Activated naive CD4-positive, alpha-beta T cell treated with Interleukin-2 at 50 U/mL for 16 hours (primary cell): ENCODE measurements at regions not wholly inside any gene's neighbourhood (a gene's known extent, or its start where the extent isn't known, plus 50 kb on each side); places are given as distances from the start of the nearest gene placed in this dataset.

Experiments
- DNase-seq: peaks from one replicate; pipeline ENCODE4 v3.0.0-alpha.2; 2020

DNA sequence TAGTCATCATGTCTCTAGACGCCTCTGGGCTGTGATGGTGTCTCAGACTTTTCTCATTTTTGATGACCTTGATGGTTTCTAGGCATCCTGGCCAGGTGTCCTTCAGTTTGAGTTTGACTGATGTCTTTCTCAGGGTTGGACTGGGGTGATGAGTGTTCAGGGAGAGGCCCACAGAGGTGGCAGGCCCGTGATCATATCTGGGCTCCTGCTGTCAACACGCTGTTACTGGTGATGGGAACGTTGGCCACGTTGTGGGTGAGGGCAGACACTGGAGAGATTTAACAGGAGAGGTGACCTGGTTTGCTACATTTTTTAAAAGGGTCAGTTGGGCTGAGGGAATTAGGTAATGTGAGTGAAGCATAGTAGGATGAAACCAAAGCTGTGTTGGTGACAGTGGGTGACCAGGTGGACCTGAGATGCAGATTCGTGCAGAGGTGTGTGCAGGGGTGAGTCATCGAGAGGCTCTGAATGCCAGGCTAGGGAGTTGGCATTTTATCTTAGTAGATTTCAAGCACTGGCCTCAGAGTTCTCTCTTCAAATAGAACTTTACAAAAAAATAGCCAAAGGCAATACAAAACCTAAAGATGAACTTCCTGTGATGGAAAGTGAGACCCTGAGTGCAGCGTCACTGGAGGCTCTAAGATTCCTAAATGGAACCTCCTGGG lies 174.1 kb downstream of the CDH26 start:
- DNase-seq, result no peak

DNA sequence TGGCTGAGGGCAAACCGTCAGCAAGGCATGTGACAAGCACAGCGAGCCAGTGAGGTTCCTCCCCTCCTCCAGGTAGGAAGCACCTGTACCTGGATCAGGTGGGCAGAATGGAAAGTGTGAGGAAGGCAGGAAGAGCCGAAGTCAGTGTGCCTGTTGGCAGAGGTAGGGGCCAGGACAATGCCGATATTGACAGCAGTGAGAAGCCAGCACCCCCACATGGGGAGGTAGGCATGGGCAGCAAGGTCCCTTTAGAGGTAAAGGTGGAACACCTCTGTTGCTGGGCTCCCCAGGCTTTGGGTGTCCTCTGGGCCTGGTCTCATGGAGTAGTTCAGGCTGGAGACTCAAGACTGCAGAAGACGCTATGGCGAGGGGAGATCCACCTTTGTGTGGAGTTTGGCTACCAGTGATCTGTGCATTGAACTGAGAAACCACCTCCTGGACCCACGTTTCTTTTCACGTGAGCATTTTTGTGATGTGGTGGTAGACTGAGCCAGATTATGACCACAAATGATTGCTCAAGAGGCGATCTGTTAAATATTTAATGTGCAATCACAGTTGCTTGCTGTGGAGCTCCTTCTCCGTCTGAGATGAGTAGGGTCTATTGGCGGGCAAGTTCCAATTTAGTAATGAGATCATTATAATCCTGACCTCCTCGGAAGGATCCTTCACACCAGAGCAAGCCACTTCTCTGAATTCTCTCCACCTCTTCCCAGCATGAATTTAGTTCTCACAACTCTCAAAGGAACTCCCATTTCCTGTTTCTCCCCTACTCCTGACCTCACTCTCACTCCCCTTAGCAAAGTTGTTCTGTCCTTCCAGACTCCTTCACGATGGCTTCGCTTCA lies 174.8 kb downstream of the CDH26 start:
- no peak for DNase-seq

DNA sequence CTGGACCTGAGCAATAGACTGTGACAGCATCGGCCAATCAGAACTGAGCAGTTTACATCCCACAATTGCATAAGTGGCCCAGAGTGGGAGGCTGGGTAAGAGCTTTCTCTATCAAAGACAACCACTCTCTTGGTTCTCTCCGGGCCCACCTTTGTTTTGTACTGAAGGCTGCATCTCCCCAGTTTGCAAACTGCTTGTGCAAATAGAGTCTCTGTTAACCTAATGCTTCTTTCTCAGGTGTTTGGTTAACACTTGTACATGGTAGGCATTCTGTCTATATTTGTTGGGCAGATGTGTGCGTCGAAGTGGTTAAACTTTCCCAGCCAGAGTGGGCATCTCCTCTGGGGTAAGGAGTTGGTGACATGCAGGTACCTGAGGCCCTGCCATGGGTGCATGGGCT lies 177.1 kb downstream of the CDH26 start:
- no peak for DNase-seq

DNA sequence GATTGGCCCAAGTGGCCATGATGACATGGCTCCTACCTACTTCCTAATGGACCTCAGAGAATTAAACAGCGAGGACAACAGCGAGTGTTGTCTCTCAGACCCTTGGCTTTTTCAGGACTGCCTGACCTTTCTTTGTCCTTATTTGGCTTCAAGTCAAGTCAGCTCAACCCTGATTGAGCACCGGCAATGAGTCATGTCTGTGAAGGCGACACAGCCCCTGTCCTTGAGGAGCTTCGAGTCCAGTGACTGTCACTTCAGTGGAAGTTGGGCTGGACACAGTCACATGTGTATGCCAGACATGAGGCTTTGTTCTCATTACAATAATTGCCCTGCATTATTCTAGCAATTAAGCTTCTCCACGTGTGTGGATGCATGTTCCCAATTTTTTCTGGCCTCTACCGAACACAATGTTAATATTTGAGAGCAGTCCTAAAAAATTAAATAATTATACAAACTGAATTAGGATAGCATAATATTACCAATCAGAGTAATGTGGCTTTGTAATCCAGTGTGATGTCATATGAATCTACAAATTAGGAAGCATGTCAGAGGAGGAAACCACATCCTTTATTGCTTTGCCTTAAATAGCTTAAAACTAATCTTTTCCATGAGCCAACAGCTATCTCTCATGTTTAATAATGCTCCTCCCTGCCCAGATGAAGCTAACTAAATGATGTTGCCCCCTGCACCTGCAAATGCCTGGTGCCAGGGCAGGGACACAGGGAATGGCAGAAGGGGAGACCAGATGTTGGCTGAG lies 178.6 kb downstream of the CDH26 start:
- DNase-seq, result no peak

DNA sequence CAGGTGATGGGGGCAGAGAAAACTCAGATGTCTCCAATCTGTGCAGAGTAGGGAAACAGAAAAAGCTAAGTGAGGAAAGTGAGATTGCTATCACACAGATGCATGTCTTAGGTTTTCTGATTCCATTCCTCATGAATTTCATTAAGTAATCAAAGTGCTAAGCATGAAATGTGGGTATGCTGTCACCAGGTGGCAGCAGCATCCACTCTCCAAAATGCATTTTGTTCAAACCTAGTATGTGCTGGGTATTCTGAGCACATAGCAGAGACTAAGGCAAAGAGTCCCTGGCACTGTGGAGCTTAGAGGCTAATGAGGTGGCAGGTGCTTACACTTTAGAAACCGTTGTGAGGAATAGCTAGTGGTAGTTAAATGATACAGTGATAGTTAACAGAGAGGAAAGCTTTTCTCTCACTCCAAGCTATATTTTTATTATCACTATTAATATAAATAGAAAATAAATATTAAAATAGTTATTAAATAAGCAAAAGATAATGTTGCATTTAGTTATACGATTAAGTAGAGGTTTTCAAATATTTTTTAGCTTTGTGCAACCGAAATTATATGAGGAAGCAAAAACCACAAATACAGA lies 179.5 kb downstream of the CDH26 start:
- peak; percentile 29 for DNase-seq

DNA sequence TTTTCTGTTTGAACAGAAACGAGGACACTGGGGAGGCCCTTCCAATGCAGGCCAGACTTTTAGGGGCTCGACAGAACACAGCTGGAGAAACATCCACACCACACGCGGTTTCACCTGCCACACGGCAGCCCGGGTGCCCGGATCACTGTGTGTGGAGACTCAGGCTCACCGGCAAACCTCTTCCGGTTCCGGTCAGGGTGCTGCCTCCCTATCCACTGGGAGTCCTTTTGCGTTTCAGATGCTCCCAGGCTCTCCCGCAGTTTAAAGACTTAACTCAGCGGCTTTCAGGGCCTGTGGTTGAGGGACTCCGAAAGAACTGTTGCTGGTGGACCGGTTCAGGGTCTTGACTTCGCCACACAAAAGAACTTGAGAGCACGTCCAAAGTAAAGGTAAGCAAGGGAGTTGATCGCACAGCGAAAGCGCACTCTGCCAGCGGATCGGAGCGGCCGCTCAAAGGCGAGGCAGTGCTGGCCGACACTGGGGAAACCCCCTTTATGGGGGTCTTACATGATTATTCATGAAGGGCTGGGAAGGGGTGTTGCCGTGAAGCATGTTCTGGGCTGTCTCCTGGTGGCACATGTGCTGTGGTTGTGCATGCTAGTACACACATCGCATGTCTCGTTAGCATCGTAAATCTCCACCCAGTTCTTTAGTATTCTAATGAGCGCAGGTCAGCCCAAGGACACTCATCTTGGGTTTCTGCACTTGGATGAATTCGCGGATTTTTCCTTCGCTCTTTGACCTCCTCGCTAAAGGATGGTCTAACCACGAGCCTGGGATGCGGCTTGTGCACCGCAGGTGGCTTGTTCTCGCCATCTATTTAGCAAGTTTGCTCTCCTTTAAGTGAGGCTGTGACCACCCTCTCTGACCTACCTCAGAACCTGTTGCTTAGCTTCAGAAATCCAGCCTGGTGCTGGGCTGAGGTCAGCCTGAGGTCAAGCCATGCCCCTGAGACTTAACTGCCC lies 180.3 kb downstream of the CDH26 start:
- peak; percentile 30 for DNase-seq

DNA sequence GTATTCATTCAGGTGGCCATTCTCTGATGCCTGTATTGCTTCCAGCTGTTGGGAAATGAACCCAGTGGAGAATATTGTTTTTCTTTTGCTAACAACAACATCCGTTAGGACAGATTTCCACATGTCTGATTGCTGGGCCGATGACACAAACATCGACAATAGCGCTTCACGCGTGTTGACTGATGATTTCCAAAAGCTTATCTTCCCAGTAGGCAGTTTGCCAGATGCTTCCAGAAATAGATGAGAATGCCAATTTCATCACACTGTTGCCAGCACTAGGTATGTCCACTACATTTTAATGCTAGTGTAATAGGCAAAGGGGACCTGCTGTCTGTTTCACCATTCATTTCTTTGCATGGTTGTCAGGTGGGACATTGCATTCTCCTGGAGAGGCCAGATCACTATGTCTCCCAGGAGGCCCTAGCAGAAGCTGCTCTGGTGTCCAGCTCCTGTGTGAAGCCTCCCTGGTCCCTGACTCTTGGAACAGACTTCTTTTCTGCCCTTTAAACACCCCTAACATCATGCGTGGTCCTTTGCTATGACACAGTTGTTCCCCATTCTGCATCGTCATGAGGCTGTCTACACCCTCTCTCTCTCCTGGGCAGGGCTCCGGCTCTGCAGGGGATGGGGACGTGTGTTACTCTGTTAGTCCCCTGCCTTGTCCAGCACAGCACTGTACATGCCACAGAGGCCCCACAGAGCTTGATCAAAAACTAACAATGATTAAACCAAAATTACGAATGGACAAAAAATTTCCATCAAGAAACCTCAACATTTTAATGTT lies 181.6 kb downstream of the CDH26 start:
- DNase-seq, result no peak

DNA sequence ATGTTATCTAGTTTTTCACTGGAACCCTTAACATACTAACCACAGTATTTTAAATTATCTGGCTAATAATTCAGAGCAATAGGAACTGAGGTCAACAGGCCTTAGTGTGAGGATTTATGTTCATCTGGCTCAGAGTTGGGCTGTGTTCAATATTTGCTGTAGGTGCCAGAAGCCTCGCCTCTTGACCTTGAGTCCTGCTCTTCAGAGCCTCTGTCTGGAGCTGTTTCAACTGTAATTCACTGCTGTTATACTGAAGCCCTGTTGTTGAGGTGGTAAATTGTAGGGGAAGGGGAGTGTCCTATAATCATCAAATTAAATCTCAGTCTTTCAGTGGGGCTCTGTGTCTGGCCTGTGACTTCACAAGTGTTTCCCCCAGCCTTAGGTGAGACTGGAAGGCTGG lies 184.4 kb downstream of the CDH26 start:
- no peak for DNase-seq

DNA sequence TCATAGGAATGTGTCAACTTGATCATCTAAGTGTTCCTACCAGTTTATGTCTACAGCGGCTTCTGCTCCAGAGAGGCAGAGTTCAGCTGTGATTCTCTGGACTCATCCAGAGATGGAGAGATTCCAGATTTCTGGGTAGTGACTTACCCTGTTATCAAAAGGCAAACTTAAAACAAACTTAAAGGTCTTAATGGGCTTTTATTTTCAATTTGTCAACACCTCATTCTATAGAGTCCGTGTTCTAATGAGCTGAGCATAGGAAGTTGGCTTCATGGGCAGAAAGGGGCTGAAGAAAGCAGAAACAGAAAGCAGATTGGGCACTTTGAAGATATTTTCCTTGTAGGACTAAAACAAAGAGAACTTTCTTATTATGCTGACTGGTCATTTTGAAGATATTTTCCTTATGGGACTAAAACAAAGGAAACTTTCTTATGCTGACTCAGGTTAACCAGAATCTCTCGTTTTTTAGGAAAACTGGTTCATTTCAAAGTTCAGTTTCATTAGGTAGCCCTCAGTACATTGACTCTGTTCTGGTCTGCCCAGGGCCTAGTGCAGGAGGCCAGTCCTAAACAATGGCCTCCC lies 185.1 kb downstream of the CDH26 start:
- DNase-seq, result no peak

DNA sequence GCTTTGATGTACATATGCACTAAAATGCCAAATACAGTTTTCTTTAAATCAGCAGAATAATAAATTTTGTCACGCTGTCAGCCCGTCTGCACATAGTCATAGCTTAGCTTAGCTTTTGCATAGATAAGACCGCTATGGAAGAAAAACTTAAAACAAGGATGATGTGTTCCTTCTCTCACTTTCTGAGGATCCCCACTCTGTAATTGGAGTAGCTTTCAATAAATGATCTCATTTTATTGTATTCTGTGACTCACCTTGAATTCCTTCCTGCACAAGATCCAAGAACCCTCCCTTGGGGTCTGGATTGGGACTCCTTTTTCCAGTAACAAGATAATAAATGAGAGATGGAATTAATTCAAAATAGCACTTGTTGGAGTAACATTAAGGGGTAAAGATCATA lies 186.2 kb downstream of the CDH26 start:
- no peak for DNase-seq

DNA sequence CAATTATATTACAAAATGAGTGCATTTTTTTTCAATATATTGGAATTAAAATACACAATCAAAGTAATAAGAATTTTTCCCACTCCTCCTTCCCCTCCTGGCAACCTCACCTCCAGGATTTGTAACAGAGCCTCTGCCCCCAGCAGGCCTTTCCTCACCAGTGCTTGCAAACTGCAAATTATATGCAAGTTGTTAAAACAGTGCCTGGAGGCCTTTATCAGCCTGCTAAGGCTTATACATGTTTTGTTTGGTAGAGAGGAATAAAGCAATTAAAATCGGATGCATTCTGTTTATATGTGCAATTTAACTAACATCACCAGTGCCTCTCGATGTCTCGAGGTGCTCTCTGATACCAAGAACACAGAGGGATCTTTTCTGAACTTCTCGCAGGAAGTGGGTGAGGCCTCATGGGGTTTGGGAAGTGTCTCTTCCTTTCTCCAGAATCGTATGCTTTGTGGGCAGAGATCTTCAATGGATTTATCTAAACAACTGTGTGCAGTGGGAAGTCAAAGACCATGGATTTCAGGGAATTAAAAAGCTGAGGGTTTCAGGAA lies 186.8 kb downstream of the CDH26 start:
- DNase-seq, result no peak

DNA sequence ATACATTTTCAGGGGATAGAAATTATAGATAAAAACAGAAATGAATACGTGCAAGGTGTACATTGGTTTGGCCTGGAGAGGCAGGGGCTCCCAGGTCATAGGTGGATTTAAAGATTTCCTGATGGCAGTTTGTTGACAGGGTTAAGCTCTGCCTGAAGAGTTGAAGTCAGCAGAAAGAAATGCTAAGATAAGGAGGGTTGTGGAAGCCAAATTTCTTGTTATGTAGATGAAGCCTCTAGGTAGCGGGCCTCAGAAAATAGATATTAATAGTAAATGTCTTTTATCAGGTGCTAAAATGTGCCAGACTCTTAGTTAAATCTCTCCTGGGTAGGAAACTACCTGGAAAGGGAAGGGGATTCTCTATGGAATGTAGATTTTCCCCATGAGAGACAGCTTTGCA lies 188.8 kb downstream of the CDH26 start:
- no peak for DNase-seq

DNA sequence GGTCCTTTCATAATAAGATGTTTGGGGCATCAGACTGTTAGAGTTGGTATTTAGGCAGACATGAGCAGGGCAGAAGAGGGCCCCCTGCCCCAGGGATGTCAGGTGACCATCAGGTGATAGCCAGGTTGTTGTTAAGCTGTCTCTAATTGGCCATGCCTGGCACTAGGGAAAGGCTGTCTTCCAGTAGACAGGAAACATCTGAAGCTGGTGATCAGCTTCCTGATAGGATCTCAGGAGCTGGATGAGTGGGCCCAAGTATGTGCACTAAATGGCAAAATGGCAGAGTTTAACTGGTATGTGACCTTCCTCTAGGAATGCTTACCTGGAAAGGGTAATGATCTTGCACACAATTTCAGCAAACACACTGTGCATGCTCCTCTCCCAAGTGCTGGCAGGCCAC lies 190.7 kb downstream of the CDH26 start:
- DNase-seq, result no peak

DNA sequence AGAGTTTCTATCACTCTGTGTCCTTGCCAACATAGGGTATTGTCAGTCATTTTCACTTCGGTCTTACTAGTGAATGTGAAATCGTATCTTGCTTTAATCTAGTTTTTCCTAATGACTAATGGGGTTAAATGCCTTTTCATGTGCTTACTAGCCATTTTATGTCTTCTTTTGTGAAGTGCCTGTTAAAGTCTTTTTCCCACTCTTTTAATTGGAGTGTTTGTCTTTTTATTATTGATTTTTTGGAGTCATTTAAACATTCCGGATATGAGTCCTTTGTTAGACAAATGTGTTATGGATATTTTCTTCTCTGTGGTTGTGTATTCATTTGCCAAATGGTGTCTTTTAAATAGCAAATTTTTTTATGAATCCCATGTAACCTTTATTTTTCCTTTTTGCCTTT lies 194.6 kb downstream of the CDH26 start:
- DNase-seq, result no peak

DNA sequence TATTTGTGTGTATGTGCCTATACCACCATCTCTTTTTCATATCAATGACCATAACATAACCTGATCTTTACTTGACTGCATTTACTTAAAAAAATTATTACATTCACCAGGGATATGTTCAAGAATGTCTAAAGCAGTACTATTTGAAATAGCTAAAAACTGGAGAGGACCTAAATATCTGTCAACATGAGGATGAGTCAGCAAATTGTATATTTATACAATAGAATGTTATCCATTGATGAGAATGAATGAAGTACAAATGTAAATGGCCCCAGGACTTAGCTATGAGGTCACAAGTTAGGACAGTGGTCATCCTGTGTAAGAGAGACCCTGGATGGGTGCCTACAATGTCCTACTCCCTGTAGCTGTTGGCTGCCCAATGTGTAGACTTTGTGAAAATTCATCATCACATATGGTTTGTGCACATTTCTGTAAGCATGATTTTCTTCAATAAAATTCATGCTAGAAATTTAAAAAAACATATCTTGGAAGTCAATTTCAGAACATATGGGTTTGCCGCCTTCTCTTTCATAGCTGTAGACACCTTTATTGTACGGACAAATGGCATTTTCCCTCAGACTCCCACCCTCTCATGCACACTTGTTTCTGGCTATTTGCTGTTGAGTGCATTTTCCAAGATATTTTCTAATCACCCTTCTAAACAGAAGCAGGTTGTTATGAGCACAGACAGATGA lies 202.4 kb downstream of the CDH26 start:
- no peak for DNase-seq

DNA sequence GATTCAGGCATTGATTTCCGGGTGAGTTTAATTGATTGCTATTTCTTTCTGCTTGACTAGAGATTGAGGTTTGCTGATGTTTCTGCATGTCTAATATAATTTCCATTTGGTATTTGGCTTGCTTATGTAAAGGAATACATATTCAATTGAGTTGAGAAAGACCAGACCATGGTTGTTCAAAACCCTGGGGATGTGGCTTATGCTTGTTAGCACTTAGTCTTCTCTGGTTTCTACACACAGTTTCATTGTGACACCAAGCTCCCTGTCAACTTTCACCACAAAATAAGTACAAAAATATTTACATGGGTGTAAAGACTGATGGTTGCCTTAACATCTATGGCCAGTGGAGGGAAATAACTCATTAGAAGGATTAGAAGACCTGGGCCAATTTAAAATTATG lies 209.6 kb downstream of the CDH26 start:
- no peak for DNase-seq

DNA sequence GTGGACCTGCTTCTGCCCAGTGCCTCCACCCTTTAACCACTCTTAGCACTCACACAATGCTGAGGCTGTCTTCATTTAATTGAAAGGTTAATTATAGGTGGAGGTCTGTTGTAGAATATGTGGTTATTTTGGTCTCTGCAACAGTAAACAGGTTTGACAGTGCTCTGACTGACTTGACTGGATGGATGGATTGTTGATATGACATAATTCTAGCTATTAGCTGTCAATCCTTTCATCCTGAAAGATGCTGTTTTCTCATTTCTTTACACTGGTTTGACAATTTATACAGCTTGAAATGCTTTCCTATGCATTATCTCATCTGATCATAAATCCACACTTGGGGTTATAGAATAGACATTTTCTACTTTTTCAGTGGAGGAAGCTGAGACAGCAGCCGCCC lies 210.7 kb downstream of the CDH26 start:
- no peak for DNase-seq

DNA sequence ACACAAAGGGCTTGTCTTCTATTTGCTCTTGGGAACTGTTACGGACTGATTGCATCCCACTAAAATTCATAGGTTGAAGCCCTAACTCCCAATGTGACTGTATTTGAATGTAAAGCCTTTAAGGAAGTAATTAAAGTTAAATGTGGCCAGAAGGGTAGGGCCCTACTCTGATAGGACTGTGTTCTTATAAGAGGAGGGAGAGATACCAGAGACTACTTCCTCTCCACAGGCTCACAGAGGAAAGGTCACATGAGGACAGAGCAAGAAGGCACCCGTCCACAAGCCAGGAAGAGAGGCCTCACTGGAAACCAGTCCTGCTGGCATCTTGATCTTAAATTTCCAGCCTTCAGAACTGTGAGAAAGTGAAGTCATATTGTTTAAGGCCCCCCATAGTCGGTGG lies 211.9 kb downstream of the CDH26 start:
- no peak for DNase-seq

DNA sequence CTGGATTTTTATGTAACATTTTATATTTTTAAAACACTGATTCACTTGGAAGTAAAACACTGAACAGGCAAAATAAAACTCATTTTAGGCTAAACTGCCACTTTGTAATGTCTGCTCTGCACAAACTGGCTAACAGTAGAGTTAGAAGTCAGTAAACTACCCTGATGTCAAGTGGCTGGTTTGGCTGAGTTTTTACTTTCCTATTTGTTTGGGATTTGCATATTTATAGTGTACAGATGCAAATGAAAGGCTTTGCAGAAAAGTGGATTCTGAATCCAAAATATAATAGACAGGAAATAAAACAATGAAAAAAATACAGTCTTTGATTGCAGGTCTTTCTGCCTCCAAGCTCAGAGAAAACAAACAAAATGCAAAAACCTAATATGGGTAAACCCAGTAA lies 213.1 kb downstream of the CDH26 start:
- DNase-seq, result no peak

DNA sequence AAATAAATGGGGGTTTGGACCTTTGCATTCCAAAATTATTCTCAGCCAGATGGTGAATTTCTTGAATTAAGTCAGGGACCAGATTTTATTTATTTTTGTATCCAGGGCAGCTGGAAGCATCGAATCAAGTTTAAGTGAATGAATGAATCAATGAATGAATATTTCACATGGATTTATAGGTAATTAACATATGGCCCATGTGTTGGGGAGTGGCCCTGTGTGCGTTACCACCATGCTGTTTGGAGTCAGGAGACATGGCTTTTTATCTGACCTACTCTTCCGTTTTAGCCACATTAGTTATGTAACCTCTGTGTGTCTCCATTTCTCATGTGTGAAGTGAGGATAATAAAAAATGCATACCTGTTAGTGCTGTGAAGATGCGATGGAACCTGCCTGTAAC lies 213.5 kb downstream of the CDH26 start:
- no peak for DNase-seq
